Neural cell (in vitro differentiated cells): ENCODE measurements at regions not wholly inside any gene's neighbourhood (a gene's known extent, or its start where the extent isn't known, plus 50 kb on each side); places are given as distances from the start of the nearest gene placed in this dataset.

Source experiments
- H2AFZ ChIP-seq: fragments of 200-600, 300-800 bp; sonication (generic), shearing (Covaris generic); 2 replicates; pipeline ENCODE4 v1.6.0; 2014; ENCODE audit warnings: low read depth, mild to moderate bottlenecking, antibody characterized with exemption, low read length, moderate library complexity
- H3F3A ChIP-seq: fragments of 200-600 bp; shearing (Covaris generic); 2 replicates; pipeline ENCODE4 v1.6.1; 2016; ENCODE audit warnings: mild to moderate bottlenecking, moderate library complexity, mixed read lengths, antibody characterized with exemption, low read length; ENCODE audit not compliant: insufficient read depth, poor library complexity, severe bottlenecking
- H3K27ac ChIP-seq: fragments of 200-600, 300-800 bp; sonication (generic), shearing (Covaris generic); 2 replicates; pipeline ENCODE4 v1.5.1; 2014; ENCODE audit warnings: mild to moderate bottlenecking, low read length, moderate library complexity
- H3K27me3 ChIP-seq: fragments of 300-800, 200-600 bp; sonication (generic), shearing (Covaris generic); 2 replicates; pipeline ENCODE4 v1.6.0; 2014; ENCODE audit warnings: mild to moderate bottlenecking, low read depth, low read length, moderate library complexity; ENCODE audit not compliant: insufficient read depth
- H3K36me3 ChIP-seq: fragments of 300-800, 200-600 bp; sonication (generic), shearing (Covaris generic); 2 replicates; pipeline ENCODE4 v1.5.1; 2014; ENCODE audit warnings: mild to moderate bottlenecking, antibody characterized with exemption, low read length, moderate library complexity; ENCODE audit not compliant: insufficient read depth
- H3K4me2 ChIP-seq: fragments of 300-800, 200-600 bp; sonication (generic), shearing (Covaris generic); 2 replicates; pipeline ENCODE4 v1.6.0; 2014; ENCODE audit warnings: mild to moderate bottlenecking, low read length
- H3K4me3 ChIP-seq: fragments of 300-800, 200-600 bp; sonication (generic), shearing (Covaris generic); 2 replicates; pipeline ENCODE4 v1.5.1; 2014; ENCODE audit warnings: mild to moderate bottlenecking, low read length, moderate library complexity
- H3K79me2 ChIP-seq: fragments of 200-600 bp; shearing (Covaris generic); replicated peaks from 2 replicates; pipeline ENCODE4 v1.6.0; 2014; ENCODE audit warnings: mild to moderate bottlenecking, low read length, moderate library complexity; ENCODE audit not compliant: insufficient read depth
- H3K9ac ChIP-seq: fragments of 300-800, 200-600 bp; sonication (generic), shearing (Covaris generic); 2 replicates; pipeline ENCODE4 v1.6.1; 2016; ENCODE audit warnings: mild to moderate bottlenecking, low read length, mixed read lengths
- H3K9me2 ChIP-seq: fragments of 200-600 bp; shearing (Covaris generic); 2 replicates; pipeline ENCODE4 v1.6.1; 2016; ENCODE audit warnings: mild to moderate bottlenecking, low read length, mixed read lengths; ENCODE audit not compliant: insufficient read depth
- H3K9me3 ChIP-seq: fragments of 200-600, 300-800 bp; sonication (generic), shearing (Covaris generic); 2 replicates; pipeline ENCODE4 v1.6.1; 2016; ENCODE audit warnings: mild to moderate bottlenecking, mixed run types, low read length, moderate library complexity, mixed read lengths
- H4K20me1 ChIP-seq: fragments of 200-600 bp; shearing (Covaris generic); 2 replicates; pipeline ENCODE4 v1.6.1; 2016; ENCODE audit warnings: mild to moderate bottlenecking, mixed run types; ENCODE audit not compliant: insufficient read depth
- EP300 ChIP-seq: fragments of 450-650 bp; conservative IDR thresholded peaks from 2 replicates; pipeline ENCODE4 v1.6.1; 2014; ENCODE audit warnings: antibody characterized with exemption, mild to moderate bottlenecking, moderate library complexity; ENCODE audit not compliant: poor library complexity, severe bottlenecking
- EZH2 ChIP-seq: fragments of 200-600, 300-800 bp; shearing (Covaris generic), sonication (generic); IDR thresholded peaks from 2 replicates; pipeline ENCODE4 v1.6.1; 2014; ENCODE audit warnings: antibody characterized with exemption, low read length, borderline replicate concordance, mild to moderate bottlenecking; ENCODE audit not compliant: insufficient read depth, poor library complexity, severe bottlenecking
- MXI1 ChIP-seq: fragments of 450-650 bp; conservative IDR thresholded peaks from 2 replicates; pipeline ENCODE4 v1.6.1; 2014; ENCODE audit warnings: antibody characterized with exemption, mild to moderate bottlenecking; ENCODE audit not compliant: poor library complexity, severe bottlenecking
- POLR2AphosphoS5 ChIP-seq: IDR thresholded peaks from 2 replicates; pipeline ENCODE4 v1.6.1; 2012
- RAD21 ChIP-seq: fragments of 450-650 bp; conservative IDR thresholded peaks from 2 replicates; pipeline ENCODE4 v1.6.1; 2014; ENCODE audit warnings: antibody characterized with exemption, mild to moderate bottlenecking, moderate library complexity
- SMC3 ChIP-seq: fragments of 450-650 bp; conservative IDR thresholded peaks from 2 replicates; pipeline ENCODE4 v1.6.1; 2014; ENCODE audit warnings: antibody characterized with exemption, mild to moderate bottlenecking, moderate library complexity; ENCODE audit not compliant: poor library complexity
- TAF1 ChIP-seq: IDR thresholded peaks from 2 replicates; pipeline ENCODE4 v1.6.1; 2012; ENCODE audit warnings: low read depth
- TF ChIP-seq, protein P1 (sequence below): fragments of 450-650 bp; IDR thresholded peaks from 2 replicates; pipeline ENCODE4 v1.5.1; 2014; ENCODE audit warnings: antibody characterized with exemption, mild to moderate bottlenecking, moderate library complexity; ENCODE audit not compliant: poor library complexity, severe bottlenecking
- TF ChIP-seq, protein P2 (sequence below): IDR thresholded peaks from 2 replicates; pipeline ENCODE4 v1.6.1; 2012; ENCODE audit warnings: borderline replicate concordance

DNA sequence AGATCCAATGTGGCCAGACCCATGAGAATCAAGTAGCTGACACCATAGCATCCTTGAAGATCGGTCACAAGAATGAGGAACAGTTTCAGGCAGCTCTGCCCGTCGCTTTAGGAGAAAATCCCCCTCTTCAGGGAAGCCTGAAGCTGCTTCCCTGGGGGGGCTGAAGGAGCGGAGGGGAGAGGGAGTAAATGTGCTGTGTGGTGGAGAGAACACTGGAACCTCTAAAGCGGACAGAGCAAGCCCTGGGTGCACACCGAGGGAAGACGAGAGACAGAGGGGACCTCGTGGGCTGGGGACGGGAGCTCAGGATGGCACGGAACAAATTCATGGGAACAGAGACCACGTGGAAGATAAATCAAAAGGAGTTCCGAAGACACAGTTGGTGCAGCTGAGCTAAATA, 154.3 kb downstream of the NDUFA10 start:
- no peak overlapping the region for H3K4me2 ChIP-seq
- no peak overlapping the region for H2AFZ ChIP-seq
- no peaks in the 10 kb centered on the region for H3K79me2 ChIP-seq
- H4K20me1 ChIP-seq, result no peaks in the 10 kb centered on the region
- peaks cover 3% of the 10 kb centered on the region for H3K9me3 ChIP-seq
- no peak overlapping the region for H3K27ac ChIP-seq
- no peaks in the 10 kb centered on the region for H3F3A ChIP-seq
- no peak overlapping the region for H3K9ac ChIP-seq
- TF ChIP-seq, protein P1, sequence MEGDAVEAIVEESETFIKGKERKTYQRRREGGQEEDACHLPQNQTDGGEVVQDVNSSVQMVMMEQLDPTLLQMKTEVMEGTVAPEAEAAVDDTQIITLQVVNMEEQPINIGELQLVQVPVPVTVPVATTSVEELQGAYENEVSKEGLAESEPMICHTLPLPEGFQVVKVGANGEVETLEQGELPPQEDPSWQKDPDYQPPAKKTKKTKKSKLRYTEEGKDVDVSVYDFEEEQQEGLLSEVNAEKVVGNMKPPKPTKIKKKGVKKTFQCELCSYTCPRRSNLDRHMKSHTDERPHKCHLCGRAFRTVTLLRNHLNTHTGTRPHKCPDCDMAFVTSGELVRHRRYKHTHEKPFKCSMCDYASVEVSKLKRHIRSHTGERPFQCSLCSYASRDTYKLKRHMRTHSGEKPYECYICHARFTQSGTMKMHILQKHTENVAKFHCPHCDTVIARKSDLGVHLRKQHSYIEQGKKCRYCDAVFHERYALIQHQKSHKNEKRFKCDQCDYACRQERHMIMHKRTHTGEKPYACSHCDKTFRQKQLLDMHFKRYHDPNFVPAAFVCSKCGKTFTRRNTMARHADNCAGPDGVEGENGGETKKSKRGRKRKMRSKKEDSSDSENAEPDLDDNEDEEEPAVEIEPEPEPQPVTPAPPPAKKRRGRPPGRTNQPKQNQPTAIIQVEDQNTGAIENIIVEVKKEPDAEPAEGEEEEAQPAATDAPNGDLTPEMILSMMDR, result no peak
- TF ChIP-seq EZH2 (no peak), POLR2AphosphoS5 (no peak), TAF1 (no peak), SMC3 (no peak), EP300 (no peak), RAD21 (no peak), MXI1 (no peak)
- TF ChIP-seq, protein P2, sequence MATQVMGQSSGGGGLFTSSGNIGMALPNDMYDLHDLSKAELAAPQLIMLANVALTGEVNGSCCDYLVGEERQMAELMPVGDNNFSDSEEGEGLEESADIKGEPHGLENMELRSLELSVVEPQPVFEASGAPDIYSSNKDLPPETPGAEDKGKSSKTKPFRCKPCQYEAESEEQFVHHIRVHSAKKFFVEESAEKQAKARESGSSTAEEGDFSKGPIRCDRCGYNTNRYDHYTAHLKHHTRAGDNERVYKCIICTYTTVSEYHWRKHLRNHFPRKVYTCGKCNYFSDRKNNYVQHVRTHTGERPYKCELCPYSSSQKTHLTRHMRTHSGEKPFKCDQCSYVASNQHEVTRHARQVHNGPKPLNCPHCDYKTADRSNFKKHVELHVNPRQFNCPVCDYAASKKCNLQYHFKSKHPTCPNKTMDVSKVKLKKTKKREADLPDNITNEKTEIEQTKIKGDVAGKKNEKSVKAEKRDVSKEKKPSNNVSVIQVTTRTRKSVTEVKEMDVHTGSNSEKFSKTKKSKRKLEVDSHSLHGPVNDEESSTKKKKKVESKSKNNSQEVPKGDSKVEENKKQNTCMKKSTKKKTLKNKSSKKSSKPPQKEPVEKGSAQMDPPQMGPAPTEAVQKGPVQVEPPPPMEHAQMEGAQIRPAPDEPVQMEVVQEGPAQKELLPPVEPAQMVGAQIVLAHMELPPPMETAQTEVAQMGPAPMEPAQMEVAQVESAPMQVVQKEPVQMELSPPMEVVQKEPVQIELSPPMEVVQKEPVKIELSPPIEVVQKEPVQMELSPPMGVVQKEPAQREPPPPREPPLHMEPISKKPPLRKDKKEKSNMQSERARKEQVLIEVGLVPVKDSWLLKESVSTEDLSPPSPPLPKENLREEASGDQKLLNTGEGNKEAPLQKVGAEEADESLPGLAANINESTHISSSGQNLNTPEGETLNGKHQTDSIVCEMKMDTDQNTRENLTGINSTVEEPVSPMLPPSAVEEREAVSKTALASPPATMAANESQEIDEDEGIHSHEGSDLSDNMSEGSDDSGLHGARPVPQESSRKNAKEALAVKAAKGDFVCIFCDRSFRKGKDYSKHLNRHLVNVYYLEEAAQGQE, result no peak
- H3K27me3 ChIP-seq, result no peaks in the 10 kb centered on the region
- H3K36me3 ChIP-seq, result no peaks in the 10 kb centered on the region
- H3K9me2 ChIP-seq, result no peaks in the 10 kb centered on the region
- no peak overlapping the region for H3K4me3 ChIP-seq

DNA sequence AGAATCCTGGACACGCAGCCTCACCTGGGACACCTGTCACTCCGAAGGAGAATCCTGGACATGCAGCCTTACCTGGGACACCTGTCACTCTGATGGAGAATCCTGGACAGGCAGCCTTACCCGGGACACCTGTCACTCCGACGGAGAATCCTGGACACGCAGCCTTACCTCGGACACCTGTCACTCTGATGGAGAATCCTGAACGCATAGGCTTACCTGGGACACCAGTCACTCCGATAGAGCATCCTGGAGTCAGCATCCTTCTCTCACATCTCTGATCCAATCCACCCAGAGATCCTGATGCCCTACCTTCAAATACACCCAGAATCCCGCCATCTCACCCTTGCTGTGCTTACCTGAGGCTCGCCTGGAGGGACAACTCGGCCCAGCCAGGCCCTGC, 154.9 kb downstream of the NDUFA10 start:
- no peaks in the 10 kb centered on the region for H3K79me2 ChIP-seq
- no peaks in the 10 kb centered on the region for H3F3A ChIP-seq
- no peaks in the 10 kb centered on the region for H3K27me3 ChIP-seq
- no peaks in the 10 kb centered on the region for H3K9me2 ChIP-seq
- H3K9ac ChIP-seq, result no peak overlapping the region
- no peak overlapping the region for H2AFZ ChIP-seq
- H3K9me3 ChIP-seq, result peaks cover 3% of the 10 kb centered on the region
- no peaks in the 10 kb centered on the region for H3K36me3 ChIP-seq
- H3K27ac ChIP-seq, result no peak overlapping the region
- TF ChIP-seq MXI1 (no peak), POLR2AphosphoS5 (no peak), RAD21 (no peak), SMC3 (no peak), EP300 (no peak), EZH2 (no peak), TAF1 (no peak)
- TF ChIP-seq, protein P2, result no peak
- TF ChIP-seq, protein P1, result no peak
- no peaks in the 10 kb centered on the region for H4K20me1 ChIP-seq
- H3K4me2 ChIP-seq, result no peak overlapping the region
- H3K4me3 ChIP-seq, result no peak overlapping the region
